GM12874 (cell line): ENCODE measurements at regions not wholly inside any gene's neighbourhood (a gene's known extent, or its start where the extent isn't known, plus 50 kb on each side); places are given as distances from the start of the nearest gene placed in this dataset.

ENCODE experiments used
- TF ChIP-seq, protein P1 (sequence below): IDR thresholded peaks from 2 replicates; pipeline ENCODE4 v1.5.1; 2011; ENCODE audit warnings: low read depth, mild to moderate bottlenecking, control low read depth, low read length, moderate library complexity; ENCODE audit not compliant: insufficient read depth

DNA sequence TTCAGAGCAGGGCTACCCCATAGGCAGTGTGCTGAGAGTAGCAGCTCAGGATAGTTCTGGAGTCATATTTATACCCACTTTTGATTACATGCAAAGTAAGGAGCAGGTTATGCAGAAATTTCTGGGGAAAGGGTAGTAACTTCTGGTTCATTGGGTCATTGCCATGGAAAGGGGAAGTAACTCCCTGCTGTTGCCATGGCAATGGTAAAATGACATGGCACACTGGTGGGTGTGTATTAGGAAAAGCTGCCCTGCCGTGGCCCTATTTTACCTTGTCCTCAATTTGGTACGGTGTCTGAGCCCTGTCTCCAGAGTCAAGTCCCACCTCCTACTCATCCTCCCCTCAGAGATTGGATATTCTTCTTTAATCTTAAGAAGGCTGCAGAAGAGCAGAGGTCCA is 526.7 kb upstream of the TYRP1 start:
- TF ChIP-seq, protein P1, sequence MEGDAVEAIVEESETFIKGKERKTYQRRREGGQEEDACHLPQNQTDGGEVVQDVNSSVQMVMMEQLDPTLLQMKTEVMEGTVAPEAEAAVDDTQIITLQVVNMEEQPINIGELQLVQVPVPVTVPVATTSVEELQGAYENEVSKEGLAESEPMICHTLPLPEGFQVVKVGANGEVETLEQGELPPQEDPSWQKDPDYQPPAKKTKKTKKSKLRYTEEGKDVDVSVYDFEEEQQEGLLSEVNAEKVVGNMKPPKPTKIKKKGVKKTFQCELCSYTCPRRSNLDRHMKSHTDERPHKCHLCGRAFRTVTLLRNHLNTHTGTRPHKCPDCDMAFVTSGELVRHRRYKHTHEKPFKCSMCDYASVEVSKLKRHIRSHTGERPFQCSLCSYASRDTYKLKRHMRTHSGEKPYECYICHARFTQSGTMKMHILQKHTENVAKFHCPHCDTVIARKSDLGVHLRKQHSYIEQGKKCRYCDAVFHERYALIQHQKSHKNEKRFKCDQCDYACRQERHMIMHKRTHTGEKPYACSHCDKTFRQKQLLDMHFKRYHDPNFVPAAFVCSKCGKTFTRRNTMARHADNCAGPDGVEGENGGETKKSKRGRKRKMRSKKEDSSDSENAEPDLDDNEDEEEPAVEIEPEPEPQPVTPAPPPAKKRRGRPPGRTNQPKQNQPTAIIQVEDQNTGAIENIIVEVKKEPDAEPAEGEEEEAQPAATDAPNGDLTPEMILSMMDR, result no peak

DNA sequence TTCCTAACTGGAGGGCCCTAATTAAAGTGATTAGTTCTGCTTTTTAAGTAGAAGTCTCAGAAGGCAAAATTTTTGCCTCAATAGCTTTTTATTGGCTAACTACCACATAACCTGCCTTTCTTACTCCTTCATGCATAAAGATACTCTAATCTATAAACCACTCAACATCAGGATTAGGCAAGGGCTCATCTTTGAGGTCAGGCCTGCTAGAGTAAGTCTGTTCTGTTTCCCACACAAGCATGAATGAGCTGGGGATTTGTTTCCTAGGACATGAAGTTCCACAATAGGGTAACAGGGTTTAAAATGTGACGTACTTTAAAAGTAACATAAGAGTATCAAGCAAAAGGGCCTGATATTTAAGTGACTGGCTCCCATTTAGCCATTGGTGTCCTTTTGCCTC is 522.7 kb upstream of the TYRP1 start:
- TF ChIP-seq, protein P1, result no peak

DNA sequence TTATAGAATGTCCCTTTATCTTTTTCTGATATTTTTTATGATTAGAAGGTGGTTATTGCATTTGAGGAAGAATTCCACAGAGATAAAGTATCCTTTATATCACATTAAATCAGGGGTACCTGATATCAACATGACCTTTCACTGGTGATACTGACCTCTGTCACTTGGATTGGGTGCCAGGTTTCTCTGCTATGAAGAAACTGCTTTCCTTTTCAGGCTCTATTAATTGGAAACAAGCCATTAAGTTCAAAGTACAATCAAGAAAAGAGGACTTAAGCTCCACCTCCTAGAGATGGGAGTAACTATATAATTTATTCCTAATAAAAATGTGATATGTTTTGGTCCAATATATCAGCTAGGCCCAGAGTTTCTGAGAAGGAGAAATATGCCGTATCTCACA is 514.6 kb upstream of the TYRP1 start:
- TF ChIP-seq, protein P1, result no peak

DNA sequence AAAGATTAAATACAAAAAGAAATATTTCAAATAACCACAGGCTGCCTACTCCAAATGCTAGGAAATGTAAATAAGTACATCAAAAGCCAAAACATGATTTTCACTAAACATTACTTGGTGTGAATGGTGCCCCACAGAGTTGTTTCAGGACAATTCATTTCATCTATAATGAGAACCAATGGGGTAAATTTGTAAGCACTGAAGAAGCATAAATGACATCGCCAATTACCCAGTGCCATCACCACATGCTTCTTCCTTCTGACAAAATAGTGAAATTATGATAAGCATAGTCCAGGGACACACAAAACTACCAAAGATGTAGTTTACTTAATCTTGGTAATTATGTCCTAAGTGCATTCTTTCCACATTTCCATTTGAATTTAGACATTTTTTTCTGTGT is 510.4 kb upstream of the TYRP1 start:
- TF ChIP-seq, protein P1, result no peak

DNA sequence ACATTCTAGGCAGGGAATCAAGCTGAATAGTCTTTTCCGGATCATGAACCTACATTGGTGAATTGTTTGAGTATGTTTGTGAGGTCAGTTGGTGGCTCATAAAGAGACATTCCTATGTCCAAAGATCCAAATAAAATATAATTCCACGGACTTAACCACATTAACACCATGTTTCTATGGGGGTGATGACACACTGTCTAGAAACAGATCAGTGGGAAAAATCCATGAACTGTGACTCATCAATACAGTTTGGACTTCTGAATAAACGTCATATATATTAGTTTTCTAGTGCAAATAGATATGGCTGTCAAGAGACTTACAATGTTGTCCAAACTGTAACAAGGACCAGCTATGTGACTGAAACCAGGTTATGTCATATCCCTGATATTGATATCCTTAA is 509.9 kb upstream of the TYRP1 start:
- TF ChIP-seq, protein P1, result no peak

DNA sequence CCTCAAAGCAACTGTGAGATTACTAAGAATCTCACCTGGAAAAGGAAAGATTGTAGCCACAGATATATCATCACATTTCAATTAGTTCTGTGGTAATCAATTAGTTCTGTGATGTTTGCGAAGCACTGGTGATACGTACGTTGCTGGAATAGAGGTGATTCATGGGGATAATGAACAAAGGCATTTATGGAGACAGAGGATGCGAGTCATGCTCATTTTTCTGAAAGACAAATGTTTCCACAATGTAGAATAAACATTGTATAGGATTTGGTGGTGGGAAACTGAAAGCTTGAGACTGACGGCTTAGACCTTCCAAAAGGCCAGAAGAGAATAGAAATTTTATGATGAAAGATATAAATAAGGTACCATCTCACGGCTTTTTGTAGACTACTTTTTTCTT is 507.3 kb upstream of the TYRP1 start:
- TF ChIP-seq, protein P1, result no peak

DNA sequence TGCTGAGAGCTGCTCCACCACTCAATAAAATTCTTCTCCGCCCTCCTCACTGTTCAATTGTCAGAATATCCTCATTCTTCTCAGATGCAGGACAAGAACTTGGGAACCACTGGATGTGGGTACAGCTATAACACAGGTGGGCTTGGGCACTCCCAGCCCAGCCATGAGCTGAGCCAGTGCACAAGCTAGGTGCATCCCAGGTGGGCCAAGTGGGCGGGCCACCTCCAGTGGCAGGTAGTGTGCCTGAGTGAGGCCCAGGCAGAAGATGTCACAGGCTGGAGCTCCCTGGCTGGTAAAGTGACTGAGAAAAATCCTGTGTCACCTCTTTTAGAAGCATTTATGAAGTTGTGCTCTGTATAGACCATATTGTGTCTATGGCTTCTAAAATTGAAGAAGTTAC is 501.6 kb upstream of the TYRP1 start:
- TF ChIP-seq, protein P1, result no peak

DNA sequence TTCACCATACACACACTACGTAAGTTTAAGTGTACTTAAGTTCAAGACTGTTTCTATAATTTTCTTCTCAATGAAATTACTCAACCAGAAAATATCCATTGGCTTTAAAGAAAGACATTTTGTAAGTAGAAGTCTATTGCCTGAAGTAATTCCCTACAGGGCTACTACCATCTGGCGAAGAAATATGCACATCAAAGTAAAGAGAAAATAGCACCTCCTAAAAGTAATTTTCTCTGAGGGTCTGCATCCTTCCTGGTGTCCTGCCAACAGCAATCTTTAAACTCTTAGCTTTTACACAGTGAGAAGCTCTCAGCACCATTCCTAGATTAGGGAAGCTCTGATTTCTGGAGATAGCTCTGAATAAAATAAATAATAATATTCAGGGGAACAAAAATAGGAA is 498.5 kb upstream of the TYRP1 start:
- TF ChIP-seq, protein P1, result no peak
